Bronchial epithelial cell (primary cell): ENCODE measurements at regions not wholly inside any gene's neighbourhood (a gene's known extent, or its start where the extent isn't known, plus 50 kb on each side); places are given as distances from the start of the nearest gene placed in this dataset.
A peak's percentile ranks its signal among the peaks of the same experiment; 100 is the strongest.

Experiments
- DNase-seq: peaks from one replicate; pipeline ENCODE4 v3.0.0-alpha.2; 2010; ENCODE audit warnings: low read depth
- FAIRE-seq: peaks from 2 replicates; lab custom pipeline; 2011; peaks lifted over from hg19 to GRCh38; lab: Jason Lieb, UNC
- H3K27me3 ChIP-seq: 2 replicates; pipeline ENCODE4 v1.5.1; 2011; ENCODE audit warnings: low read length; ENCODE audit not compliant: control insufficient read depth, insufficient read depth
- H3K36me3 ChIP-seq: 2 replicates; pipeline ENCODE4 v1.5.1; 2011; ENCODE audit warnings: low read length; ENCODE audit not compliant: control insufficient read depth, insufficient read depth
- H3K4me3 ChIP-seq: 2 replicates; pipeline ENCODE4 v1.5.1; 2011; ENCODE audit warnings: mild to moderate bottlenecking, low read depth, low read length, control low read depth
- TF ChIP-seq, protein P1 (sequence below): IDR thresholded peaks from 2 replicates; pipeline ENCODE4 v1.5.1; 2011; ENCODE audit warnings: mild to moderate bottlenecking, moderate library complexity, low read length, control low read depth, inconsistent platforms; ENCODE audit not compliant: insufficient read depth, severe bottlenecking

DNA sequence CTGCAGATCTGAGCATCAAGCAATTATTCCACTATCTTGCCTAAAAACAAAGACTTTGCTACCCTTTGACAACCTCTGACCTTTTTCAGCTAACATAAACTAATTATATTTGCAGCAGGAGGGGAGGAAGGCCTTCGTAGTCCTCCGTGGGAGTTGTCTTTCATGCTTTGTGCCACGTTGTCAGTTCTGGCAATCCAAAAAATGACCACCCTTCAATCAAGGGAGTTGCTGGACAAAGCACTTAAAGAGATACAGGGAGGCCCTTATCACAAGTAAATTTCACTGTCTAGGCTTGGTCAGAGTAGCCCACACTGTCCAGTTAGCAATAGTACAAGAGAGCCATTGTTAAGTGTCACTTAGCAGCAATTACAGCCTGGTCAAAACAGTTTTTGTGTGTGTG lies 578.9 kb downstream of the HAO1 start:
- no peaks in the 10 kb centered on the region for H3K36me3 ChIP-seq
- TF ChIP-seq, protein P1, sequence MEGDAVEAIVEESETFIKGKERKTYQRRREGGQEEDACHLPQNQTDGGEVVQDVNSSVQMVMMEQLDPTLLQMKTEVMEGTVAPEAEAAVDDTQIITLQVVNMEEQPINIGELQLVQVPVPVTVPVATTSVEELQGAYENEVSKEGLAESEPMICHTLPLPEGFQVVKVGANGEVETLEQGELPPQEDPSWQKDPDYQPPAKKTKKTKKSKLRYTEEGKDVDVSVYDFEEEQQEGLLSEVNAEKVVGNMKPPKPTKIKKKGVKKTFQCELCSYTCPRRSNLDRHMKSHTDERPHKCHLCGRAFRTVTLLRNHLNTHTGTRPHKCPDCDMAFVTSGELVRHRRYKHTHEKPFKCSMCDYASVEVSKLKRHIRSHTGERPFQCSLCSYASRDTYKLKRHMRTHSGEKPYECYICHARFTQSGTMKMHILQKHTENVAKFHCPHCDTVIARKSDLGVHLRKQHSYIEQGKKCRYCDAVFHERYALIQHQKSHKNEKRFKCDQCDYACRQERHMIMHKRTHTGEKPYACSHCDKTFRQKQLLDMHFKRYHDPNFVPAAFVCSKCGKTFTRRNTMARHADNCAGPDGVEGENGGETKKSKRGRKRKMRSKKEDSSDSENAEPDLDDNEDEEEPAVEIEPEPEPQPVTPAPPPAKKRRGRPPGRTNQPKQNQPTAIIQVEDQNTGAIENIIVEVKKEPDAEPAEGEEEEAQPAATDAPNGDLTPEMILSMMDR: no peak
- DNase-seq (no peak), FAIRE-seq (no peak)
- H3K4me3 ChIP-seq: no peak overlapping the region
- H3K27me3 ChIP-seq: no peaks in the 10 kb centered on the region

DNA sequence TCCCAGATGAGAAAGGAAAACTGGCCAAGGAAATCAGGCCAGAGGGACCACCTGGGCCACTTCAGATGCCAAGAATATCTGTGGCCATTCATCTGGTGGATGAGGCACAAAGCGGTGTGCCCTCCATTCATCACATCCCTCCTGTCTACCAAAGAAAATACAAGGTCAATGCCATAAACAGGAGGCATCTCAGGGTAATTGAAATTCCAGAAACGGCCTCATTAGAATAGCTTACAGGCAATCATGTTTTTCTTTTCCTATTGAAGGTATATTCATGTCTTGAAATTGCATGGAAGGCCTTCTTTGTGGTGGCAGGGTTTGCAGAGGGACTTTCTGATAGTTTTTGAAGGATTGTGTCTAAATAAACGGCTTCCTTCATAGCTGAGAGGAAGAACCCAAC lies 578.3 kb downstream of the HAO1 start:
- DNase-seq (no peak), FAIRE-seq (no peak)
- Histone ChIP-seq H3K27me3 (no peaks in the 10 kb centered on the region), H3K4me3 (no peak overlapping the region), H3K36me3 (no peaks in the 10 kb centered on the region)
- TF ChIP-seq, protein P1: no peak

DNA sequence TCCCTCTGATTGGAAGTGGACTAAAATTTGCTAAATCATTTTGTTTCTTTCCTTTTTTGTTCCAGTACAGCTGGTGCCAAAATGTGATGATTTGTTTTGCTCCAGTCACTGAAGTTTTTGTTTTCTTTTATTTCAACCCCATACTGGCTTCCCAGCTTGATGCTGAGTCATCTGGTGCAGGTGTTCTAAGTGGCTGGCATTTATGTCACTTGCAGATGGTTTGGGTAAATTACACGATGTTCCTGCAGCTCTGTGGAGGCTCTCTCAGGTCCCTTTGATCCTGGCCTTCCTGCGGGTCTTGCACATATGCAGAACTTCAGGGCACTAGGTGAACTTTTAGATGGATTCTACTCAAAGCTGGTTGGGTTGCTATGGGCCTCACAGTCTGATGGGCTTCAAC lies 577.7 kb downstream of the HAO1 start:
- no peaks in the 10 kb centered on the region for H3K27me3 ChIP-seq
- H3K4me3 ChIP-seq: no peak overlapping the region
- H3K36me3 ChIP-seq: no peaks in the 10 kb centered on the region
- TF ChIP-seq, protein P1: no peak
- no peak for FAIRE-seq
- DNase-seq: no peak

DNA sequence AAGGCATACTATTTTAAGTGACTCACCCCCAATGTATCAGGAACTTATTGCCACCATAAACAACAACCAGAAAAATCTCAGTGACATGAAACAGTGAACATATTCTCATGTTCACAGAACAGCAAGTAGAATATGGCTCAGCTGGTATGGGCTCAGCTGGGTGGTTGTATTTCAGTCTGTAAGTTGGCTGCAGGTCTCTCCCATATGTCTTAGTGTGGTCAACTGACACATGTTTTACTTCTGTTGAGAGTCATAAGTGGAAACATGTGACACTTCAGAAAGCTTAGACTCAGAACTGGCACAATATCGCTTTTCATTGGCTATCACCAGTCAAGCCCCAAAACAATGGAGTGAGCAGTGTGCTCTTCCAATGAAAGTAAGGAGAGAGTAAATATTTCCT lies 574.1 kb downstream of the HAO1 start:
- DNase-seq: no peak
- no peak for FAIRE-seq
- TF ChIP-seq, protein P1: no peak
- no peak overlapping the region for H3K4me3 ChIP-seq
- H3K27me3 ChIP-seq: no peaks in the 10 kb centered on the region
- no peaks in the 10 kb centered on the region for H3K36me3 ChIP-seq

DNA sequence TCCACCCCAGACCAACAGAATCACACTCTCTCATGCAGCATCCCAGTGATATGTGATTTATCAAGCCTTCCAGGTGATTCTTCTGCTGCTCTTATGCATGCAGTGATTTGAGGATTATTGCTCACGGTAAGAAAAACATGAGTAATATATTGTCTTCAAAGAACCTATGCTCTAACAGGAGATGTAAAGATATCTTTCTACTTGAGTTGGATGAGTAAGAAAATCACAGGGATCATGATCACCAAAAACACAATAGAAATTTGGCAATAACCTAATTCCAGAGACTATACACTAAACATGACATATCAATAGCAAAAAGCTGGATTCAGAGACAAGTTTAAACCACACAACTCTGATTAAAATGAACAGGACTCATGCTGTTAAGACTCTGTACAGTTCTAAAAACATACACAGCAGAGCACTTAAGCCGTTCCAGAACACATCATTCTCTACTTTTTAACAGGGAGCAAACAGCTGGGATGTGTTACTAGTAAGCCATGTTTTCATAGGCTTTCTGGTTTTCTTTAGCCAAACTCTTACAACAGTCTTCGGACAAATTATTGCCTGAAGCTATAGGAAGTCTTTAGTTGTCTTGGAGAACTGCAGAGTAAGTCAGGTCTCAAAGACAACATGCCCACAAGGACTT lies 568.6 kb downstream of the HAO1 start:
- DNase-seq: peak; percentile 71
- no peaks in the 10 kb centered on the region for H3K36me3 ChIP-seq
- no peak for FAIRE-seq
- TF ChIP-seq, protein P1: no peak
- no peaks in the 10 kb centered on the region for H3K27me3 ChIP-seq
- no peak overlapping the region for H3K4me3 ChIP-seq

DNA sequence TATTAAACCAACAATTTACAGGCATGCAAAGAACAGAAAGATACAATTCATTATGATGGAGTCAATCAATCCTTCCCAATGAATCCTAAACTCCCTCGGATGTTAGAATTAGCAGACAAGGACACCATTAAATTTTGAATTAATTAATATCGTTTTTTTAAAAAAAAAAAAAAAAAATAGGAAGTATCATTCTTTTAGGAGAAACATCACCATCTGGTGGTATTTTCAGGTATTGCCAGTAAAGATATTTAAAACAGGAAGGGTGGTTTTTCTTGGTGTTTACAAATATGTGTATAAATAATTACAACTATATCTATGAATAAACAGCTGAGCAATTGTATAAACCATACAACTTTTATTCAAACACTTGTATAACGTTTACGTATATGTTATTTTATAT lies 564.4 kb downstream of the HAO1 start:
- no peak overlapping the region for H3K4me3 ChIP-seq
- TF ChIP-seq, protein P1: peak; percentile 18
- no peaks in the 10 kb centered on the region for H3K36me3 ChIP-seq
- no peak for FAIRE-seq
- DNase-seq: peak; percentile 39
- no peaks in the 10 kb centered on the region for H3K27me3 ChIP-seq
